GM12864 (cell line): ENCODE measurements at regions not wholly inside any gene's neighbourhood (a gene's known extent, or its start where the extent isn't known, plus 50 kb on each side); places are given as distances from the start of the nearest gene placed in this dataset.

ENCODE experiments used
- DNase-seq: peaks from one replicate; pipeline ENCODE4 v3.0.0-alpha.2; 2011; ENCODE audit warnings: low read depth
- H3K4me3 ChIP-seq: 2 replicates; pipeline ENCODE4 v1.5.1; 2011; ENCODE audit warnings: mild to moderate bottlenecking, low read depth, low read length, control low read depth
- TF ChIP-seq, protein P1 (sequence below): IDR thresholded peaks from 2 replicates; pipeline ENCODE4 v1.5.1; 2011; ENCODE audit warnings: low read depth, mild to moderate bottlenecking, moderate library complexity, low read length, control low read depth, inconsistent platforms; ENCODE audit errors: missing control alignments

DNA sequence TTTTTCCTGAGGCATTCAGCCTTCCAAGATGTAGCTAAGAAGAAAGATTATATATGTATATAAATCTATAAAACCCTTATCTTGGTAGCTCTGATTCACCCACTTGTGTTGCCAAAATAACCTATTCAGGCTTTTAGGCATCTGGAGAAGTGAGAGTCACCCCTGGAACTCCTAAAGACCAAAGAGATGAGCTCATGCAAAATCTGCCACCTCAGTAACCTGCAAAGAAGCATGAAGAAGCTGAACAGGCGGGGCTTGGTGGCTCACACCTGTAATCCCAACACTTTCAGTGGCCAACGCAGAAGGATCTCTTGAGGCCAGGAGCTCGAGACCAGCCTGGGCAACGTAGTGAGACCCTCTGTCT is 393.7 kb downstream of the FOXO1 start:
- no peak for DNase-seq
- TF ChIP-seq, protein P1, sequence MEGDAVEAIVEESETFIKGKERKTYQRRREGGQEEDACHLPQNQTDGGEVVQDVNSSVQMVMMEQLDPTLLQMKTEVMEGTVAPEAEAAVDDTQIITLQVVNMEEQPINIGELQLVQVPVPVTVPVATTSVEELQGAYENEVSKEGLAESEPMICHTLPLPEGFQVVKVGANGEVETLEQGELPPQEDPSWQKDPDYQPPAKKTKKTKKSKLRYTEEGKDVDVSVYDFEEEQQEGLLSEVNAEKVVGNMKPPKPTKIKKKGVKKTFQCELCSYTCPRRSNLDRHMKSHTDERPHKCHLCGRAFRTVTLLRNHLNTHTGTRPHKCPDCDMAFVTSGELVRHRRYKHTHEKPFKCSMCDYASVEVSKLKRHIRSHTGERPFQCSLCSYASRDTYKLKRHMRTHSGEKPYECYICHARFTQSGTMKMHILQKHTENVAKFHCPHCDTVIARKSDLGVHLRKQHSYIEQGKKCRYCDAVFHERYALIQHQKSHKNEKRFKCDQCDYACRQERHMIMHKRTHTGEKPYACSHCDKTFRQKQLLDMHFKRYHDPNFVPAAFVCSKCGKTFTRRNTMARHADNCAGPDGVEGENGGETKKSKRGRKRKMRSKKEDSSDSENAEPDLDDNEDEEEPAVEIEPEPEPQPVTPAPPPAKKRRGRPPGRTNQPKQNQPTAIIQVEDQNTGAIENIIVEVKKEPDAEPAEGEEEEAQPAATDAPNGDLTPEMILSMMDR = no peak
- no peak overlapping the region for H3K4me3 ChIP-seq

DNA sequence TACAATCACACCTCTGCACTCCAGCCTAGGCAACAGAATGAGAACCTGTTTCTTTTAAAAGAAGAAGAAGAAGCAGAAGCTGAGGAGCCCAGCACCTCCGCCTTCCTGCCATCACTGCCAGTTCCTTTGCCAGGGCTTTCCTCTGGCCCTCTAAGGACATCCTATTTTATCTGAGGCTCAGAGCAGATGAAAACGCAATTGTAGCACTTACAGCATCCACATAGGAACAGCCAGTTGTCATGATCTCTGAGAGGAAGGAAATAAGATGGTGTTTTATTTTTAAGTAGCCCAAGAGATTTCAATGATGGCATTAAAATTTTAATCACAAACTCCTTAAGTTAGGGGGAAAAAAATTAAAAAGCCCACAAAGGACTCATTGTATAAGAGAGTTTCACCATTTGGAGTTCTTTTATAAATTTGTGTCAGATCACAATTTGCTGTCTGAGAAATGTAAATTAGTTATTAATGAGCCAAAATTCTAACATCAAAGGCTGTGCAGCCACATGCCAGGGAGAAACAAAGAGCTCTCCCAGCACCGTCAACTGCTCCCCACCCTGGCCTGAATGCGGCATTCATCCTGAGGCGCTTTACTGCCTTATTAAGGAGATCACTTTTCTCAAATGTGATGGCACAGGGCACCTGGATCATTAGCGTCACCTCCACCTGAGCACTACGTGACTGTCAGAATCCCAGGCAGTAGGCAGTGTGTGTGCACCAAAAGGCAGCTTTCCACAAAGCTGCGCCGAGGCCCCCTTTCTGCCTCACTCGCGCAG is 393.0 kb downstream of the FOXO1 start:
- H3K4me3 ChIP-seq = no peak overlapping the region
- DNase-seq = no peak
- TF ChIP-seq, protein P1 = no peak

DNA sequence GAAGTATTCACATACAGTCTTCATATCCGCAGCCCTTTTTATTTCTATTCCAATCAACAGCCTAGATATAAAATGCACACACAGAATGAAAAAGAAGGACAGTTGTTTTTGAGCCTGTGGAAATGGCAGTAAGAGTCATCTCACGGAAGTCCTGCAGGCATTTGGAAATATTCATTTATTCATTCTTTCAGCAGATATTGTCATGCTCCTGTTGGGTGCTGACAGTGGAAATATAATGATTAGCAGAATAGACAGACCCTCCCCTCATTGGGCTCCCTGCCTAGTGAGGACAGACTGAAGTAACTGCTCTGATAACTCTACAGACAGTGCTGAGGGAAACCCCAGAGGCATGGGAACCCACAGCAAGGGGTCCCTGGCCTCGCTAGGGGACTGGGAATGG is 392.3 kb downstream of the FOXO1 start:
- TF ChIP-seq, protein P1 = no peak
- no peak overlapping the region for H3K4me3 ChIP-seq
- no peak for DNase-seq

DNA sequence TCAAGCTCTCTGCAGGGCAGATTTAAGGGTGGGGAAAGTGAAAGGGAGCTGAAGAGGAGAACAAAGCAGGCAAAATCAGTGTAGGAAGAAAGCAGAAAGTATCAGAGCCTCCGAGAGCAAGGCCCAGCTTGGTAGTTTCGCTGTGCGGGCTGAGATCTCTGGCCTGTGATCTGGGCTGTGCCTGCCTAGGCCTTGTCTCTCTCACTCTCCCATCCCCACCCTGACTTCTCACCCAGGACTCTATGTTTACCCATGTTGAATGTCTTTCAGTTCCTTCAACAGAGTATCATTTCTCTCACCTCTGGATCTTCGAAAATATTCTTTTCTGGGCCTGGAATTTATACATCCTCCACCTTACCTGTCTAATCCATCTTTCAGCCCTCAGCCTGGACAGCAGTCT is 391.3 kb downstream of the FOXO1 start:
- DNase-seq = peak; percentile 7
- TF ChIP-seq, protein P1 = no peak
- no peak overlapping the region for H3K4me3 ChIP-seq

DNA sequence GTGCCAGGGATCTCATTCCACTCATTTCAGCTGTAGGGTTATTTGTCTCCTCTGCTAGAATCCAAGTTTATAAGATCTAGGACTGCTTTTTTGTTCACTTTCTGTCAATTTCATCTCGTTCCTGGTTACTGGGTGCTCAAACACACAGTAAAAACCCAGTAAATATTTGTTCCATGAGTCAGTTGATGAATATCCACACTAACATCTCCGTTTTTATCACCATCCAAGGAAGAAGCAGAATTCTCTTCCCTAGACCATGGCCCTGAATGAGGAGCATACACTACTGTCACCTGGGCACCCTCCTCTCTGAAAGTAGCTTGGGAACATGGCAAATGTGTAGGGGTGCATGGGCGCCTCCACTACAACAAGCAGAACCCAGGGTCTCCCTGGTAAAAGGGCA is 390.8 kb downstream of the FOXO1 start:
- TF ChIP-seq, protein P1 = no peak
- DNase-seq = no peak
- no peak overlapping the region for H3K4me3 ChIP-seq

DNA sequence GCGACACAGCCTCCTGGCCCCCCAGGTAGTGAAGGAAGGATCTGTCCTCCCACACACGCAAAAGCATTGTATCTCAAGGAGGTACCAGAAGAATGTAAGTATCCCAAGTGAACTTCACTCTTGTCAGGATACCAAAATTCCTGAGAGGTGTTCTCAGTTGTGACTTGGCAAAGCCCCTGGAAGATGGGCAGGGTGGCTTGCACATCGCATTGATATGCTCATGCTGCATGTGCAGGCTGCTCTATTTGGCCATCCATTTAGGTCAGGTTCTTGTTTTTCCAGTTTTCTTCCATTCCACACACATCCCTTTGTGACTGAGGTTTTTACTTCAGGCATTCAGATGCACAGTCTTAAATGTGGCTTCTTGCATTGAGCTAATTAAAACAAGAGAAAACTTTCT is 382.8 kb downstream of the FOXO1 start:
- TF ChIP-seq, protein P1 = no peak
- DNase-seq = no peak
- no peak overlapping the region for H3K4me3 ChIP-seq

DNA sequence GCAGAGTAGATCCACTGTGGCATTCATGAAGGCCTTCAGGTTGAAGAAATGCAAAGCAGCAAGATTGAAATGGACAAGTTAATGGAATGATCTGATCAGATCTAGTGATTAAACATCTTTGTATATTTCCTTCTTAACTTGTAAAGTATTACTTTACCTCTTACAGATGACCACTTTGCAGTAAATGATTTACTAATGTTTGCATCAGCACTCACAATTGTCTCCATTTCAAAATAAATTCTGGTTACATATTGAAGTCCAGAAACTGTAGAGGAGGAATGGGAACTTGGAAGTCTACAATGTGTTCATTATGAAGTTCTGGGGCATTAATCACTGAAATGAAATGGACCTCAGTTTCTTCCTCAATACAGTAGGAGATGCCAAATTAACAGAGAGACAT is 380.8 kb downstream of the FOXO1 start:
- no peak for DNase-seq
- TF ChIP-seq, protein P1 = no peak
- no peak overlapping the region for H3K4me3 ChIP-seq
